HG02759 (cell line): ENCODE measurements at regions not wholly inside any gene's neighbourhood (a gene's known extent, or its start where the extent isn't known, plus 50 kb on each side); places are given as distances from the start of the nearest gene placed in this dataset.

ENCODE experiments used
- ATAC-seq: cut with Tn5 transposase; IDR thresholded peaks from one replicate; pipeline ENCODE4 v1.9.1; 2021; ENCODE audit warnings: mild to moderate bottlenecking, moderate library complexity; ENCODE audit not compliant: unreplicated experiment

GRCh38 chr19:29292153-29292552 is 79.2 kb upstream of the UQCRFS1 start:
- ATAC-seq, result no peak

- ATAC-seq, result no peak
These were observed 79.6 kb upstream of the UQCRFS1 start for GRCh38 chr19:29292562-29292961.

GRCh38 chr19:29293292-29293691 is 80.3 kb upstream of the UQCRFS1 start:
- no peak for ATAC-seq

GRCh38 chr19:29293736-29294342 is 80.9 kb upstream of the UQCRFS1 start:
- no peak for ATAC-seq

GRCh38 chr19:29294343-29294811 is 81.4 kb upstream of the UQCRFS1 start:
- no peak for ATAC-seq

GRCh38 chr19:29295285-29295684 is 82.3 kb upstream of the UQCRFS1 start:
- no peak for ATAC-seq

- ATAC-seq, result no peak
These were observed 84.4 kb upstream of the UQCRFS1 start for GRCh38 chr19:29297381-29297780.

- no peak for ATAC-seq
These were observed 86.7 kb upstream of the UQCRFS1 start for GRCh38 chr19:29299416-29300380.

GRCh38 chr19:29302002-29302928 is 89.3 kb upstream of the UQCRFS1 start:
- ATAC-seq, result no peak

- no peak for ATAC-seq
These were observed 90.2 kb upstream of the UQCRFS1 start for GRCh38 chr19:29303069-29303718.

- no peak for ATAC-seq
These were observed 90.8 kb upstream of the UQCRFS1 start for GRCh38 chr19:29303719-29304090.

- no peak for ATAC-seq
These were observed 92.3 kb upstream of the UQCRFS1 start for GRCh38 chr19:29305268-29305667.

- no peak for ATAC-seq
These were observed 96.1 kb upstream of the UQCRFS1 start for GRCh38 chr19:29308977-29309590.

GRCh38 chr19:29309637-29310036 is 96.7 kb upstream of the UQCRFS1 start:
- ATAC-seq, result no peak

GRCh38 chr19:29311191-29311790 is 98.3 kb upstream of the UQCRFS1 start:
- ATAC-seq, result no peak

GRCh38 chr19:29315556-29316190 is 102.7 kb upstream of the UQCRFS1 start:
- ATAC-seq, result no peak

GRCh38 chr19:29318581-29318980 is 105.6 kb upstream of the UQCRFS1 start:
- no peak for ATAC-seq

GRCh38 chr19:29320086-29320485 is 107.1 kb upstream of the UQCRFS1 start:
- ATAC-seq, result no peak

GRCh38 chr19:29320618-29321017 is 107.7 kb upstream of the UQCRFS1 start:
- ATAC-seq, result no peak
